NT2/D1 (cell line): ENCODE measurements at regions not wholly inside any gene's neighbourhood (a gene's known extent, or its start where the extent isn't known, plus 50 kb on each side); places are given as distances from the start of the nearest gene placed in this dataset.
"Not testable (repeated sequence)": the region's sequence is repeated elsewhere in the genome, so short reads cannot be mapped to it uniquely, and the experiment has no call there.

Source experiments
- DNase-seq: peaks from one replicate; pipeline ENCODE4 v3.0.0-alpha.2; 2011; ENCODE audit warnings: low read depth, low spot score
- H3K27me3 ChIP-seq: 2 replicates; pipeline ENCODE4 v1.6.0; 2011; ENCODE audit warnings: mild to moderate bottlenecking; ENCODE audit not compliant: insufficient read length, insufficient read depth
- H3K36me3 ChIP-seq: 2 replicates; pipeline ENCODE4 v1.6.1; 2011; ENCODE audit warnings: mild to moderate bottlenecking, low read length, mixed read lengths; ENCODE audit not compliant: insufficient read depth, insufficient read length
- H3K4me1 ChIP-seq: 2 replicates; pipeline ENCODE4 v1.5.1; 2011; ENCODE audit not compliant: insufficient read depth, insufficient read length
- H3K4me3 ChIP-seq: 2 replicates; pipeline ENCODE4 v1.5.1; 2011; ENCODE audit warnings: low read depth; ENCODE audit not compliant: insufficient read length
- H3K9ac ChIP-seq: 2 replicates; pipeline ENCODE4 v1.6.0; 2011; ENCODE audit warnings: low read depth; ENCODE audit not compliant: insufficient read length
- H3K9me3 ChIP-seq: 2 replicates; pipeline ENCODE4 v1.5.1; 2011; ENCODE audit warnings: mild to moderate bottlenecking, low read length; ENCODE audit not compliant: insufficient read depth
- SUZ12 ChIP-seq: IDR thresholded peaks from 2 replicates; pipeline ENCODE4 v1.6.1; 2011; ENCODE audit not compliant: insufficient read length, insufficient read depth; ENCODE audit errors: extremely low read depth
- YY1 ChIP-seq: IDR thresholded peaks from 2 replicates; pipeline ENCODE4 v1.6.1; 2011; ENCODE audit not compliant: insufficient read length, insufficient read depth
- ZNF274 ChIP-seq: IDR thresholded peaks from 2 replicates; pipeline ENCODE4 v1.6.1; 2011; ENCODE audit warnings: mild to moderate bottlenecking, low read depth, low read length

DNA sequence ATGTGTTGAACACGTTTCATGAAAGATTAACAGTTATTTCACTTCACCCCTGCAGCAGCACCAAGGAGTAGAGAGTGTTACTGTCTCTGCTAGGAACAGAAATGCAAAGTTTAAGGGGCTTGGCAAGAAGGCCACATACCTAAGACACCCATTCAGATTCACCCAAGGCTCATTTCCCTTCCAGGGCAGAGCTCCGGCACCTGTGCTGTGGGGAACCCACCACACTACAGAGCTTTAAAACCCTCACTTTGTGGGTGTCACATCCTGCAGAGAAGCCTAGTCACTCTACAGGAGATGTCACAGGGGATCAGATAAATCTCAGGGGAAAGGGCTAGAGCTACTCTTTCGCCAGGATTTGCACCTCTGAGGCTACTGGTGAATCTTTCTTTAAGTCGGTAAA is 176.1 kb upstream of the KLF6 start:
- Histone ChIP-seq H3K4me3 (no peak overlapping the region), H3K9ac (no peak overlapping the region), H3K27me3 (no peaks in the 10 kb centered on the region), H3K36me3 (no peaks in the 10 kb centered on the region), H3K4me1 (no peaks in the 10 kb centered on the region), H3K9me3 (no peaks in the 10 kb centered on the region)
- TF ChIP-seq YY1 (no peak), ZNF274 (no peak), SUZ12 (no peak)
- DNase-seq = no peak

DNA sequence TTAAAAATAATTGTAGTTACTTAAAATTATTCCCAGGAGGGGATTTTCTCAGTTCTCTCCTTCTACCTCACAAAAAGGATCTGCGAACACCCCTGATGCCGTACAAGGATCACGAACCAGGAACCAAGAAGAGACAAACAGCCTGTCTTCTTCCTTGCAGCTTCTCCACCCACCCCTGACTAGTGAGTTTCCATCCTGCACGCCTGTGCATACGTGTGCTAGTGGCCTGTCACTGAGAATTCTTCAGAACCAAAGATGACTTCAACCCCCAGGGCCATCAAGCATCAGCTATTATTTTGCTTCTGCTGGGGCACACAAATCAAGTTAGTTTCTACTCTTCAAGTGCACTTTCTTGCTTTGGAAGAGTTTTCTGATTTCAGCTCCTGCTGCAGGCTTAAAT is 175.5 kb upstream of the KLF6 start:
- Histone ChIP-seq H3K36me3 (no peaks in the 10 kb centered on the region), H3K4me3 (no peak overlapping the region), H3K4me1 (no peaks in the 10 kb centered on the region), H3K9ac (no peak overlapping the region), H3K9me3 (no peaks in the 10 kb centered on the region), H3K27me3 (no peaks in the 10 kb centered on the region)
- DNase-seq = no peak
- TF ChIP-seq SUZ12 (no peak), YY1 (no peak), ZNF274 (no peak)

GRCh38 chr10:3959370-3960325 is 174.6 kb upstream of the KLF6 start:
- Histone ChIP-seq H3K9me3 (no peaks in the 10 kb centered on the region), H3K4me3 (no peak overlapping the region), H3K4me1 (no peaks in the 10 kb centered on the region), H3K36me3 (no peaks in the 10 kb centered on the region), H3K9ac (no peak overlapping the region), H3K27me3 (no peaks in the 10 kb centered on the region)
- DNase-seq = no peak
- TF ChIP-seq YY1 (no peak), SUZ12 (no peak), ZNF274 (no peak)

DNA sequence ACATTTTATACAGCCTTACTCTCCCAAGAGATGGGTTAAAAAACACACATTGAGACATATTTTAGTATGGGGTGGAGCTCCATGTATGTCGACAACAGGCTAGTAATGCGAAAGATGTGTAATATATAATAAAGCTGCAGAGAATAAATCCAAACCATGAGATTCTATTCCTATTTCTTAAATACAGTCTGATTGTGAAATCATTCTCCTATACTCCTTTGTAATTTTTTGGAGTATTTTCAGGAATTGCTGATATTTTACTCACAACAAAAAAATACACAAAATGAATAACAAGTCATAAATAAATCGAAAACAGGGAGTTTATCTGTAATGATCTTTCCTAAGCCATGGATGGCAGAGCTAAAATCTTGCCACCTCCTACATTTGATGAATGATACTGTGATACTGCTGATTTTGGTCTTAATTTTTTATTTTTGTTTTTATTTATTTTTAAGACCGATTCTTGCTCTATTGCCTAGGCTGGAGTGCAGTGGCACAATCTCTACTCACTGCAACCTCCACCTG is 173.5 kb upstream of the KLF6 start:
- TF ChIP-seq SUZ12 (no peak), ZNF274 (no peak), YY1 (no peak)
- H3K4me3 ChIP-seq = no peak overlapping the region
- no peak overlapping the region for H3K9ac ChIP-seq
- H3K9me3 ChIP-seq = no peaks in the 10 kb centered on the region
- no peaks in the 10 kb centered on the region for H3K36me3 ChIP-seq
- H3K4me1 ChIP-seq = no peaks in the 10 kb centered on the region
- DNase-seq = no peak
- no peaks in the 10 kb centered on the region for H3K27me3 ChIP-seq

GRCh38 chr10:3955955-3956617 is 171.1 kb upstream of the KLF6 start:
- H3K9ac ChIP-seq = peak overlapping the region; percentile 18
- H3K36me3 ChIP-seq = no peaks in the 10 kb centered on the region
- H3K4me3 ChIP-seq = no peak overlapping the region
- no peaks in the 10 kb centered on the region for H3K4me1 ChIP-seq
- H3K27me3 ChIP-seq = no peaks in the 10 kb centered on the region
- no peak for DNase-seq
- no peak for TF ChIP-seq YY1
- TF ChIP-seq SUZ12 = no peak
- TF ChIP-seq ZNF274 = no peak
- no peaks in the 10 kb centered on the region for H3K9me3 ChIP-seq

GRCh38 chr10:3955493-3955892 is 170.5 kb upstream of the KLF6 start:
- TF ChIP-seq ZNF274 (no peak), SUZ12 (no peak), YY1 (no peak)
- no peaks in the 10 kb centered on the region for H3K4me1 ChIP-seq

DNA sequence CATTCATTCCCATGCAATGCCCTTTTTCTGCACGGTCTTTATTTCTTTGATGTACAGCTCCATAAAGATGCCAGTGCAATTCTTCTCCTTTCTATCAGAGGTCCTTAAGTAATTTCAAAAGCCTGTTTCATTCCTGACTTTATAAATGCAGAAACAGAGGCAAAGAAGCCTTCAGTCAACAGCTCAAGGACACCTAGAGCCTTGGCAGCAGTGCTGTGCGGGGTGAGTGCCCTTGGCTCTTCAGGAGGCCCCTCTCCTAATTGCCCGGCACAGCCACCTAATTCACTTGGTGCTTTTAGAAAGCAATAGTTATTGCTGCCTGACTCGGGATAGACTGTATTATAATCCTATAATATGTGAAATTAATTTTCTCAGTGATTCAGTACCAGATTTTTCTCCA is 169.6 kb upstream of the KLF6 start:
- Histone ChIP-seq H3K4me3 (no peak overlapping the region), H3K4me1 (no peaks in the 10 kb centered on the region), H3K9me3 (no peaks in the 10 kb centered on the region), H3K9ac (no peak overlapping the region), H3K27me3 (no peaks in the 10 kb centered on the region), H3K36me3 (no peaks in the 10 kb centered on the region)
- TF ChIP-seq ZNF274 (no peak), SUZ12 (no peak), YY1 (no peak)
- DNase-seq = no peak

More at GRCh38 chr10:3955493-3955892, 170.5 kb upstream of the KLF6 start:
- no peaks in the 10 kb centered on the region for H3K9me3 ChIP-seq
- no peak overlapping the region for H3K4me3 ChIP-seq
- H3K36me3 ChIP-seq = no peaks in the 10 kb centered on the region
- H3K9ac ChIP-seq = no peak overlapping the region
- no peaks in the 10 kb centered on the region for H3K27me3 ChIP-seq
- DNase-seq = no peak

DNA sequence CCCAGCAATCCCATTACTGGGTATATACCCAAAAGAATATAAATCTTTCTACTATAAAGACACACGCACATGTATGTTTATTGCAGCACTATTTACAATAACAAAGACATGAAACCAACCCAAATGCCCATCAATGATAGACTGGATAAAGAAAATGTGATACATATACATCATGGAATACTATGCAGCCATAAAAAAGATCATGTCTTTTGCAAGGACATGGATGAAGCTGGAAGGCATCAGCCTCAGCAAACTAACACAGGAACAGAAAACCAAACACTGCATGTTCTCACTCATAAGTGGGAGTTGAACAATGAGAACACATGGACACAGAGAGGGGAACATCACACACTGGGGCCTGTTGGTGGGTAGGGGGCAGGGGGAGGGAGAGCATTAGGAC is 169.0 kb upstream of the KLF6 start:
- H3K4me1 ChIP-seq, DNase-seq, H3K4me3 ChIP-seq, H3K36me3 ChIP-seq, H3K9ac ChIP-seq, H3K27me3 ChIP-seq, H3K9me3 ChIP-seq: not testable (repeated sequence)
